H7 (cell line): ENCODE measurements at regions not wholly inside any gene's neighbourhood (a gene's known extent, or its start where the extent isn't known, plus 50 kb on each side); places are given as distances from the start of the nearest gene placed in this dataset.
A peak's percentile ranks its signal among the peaks of the same experiment; 100 is the strongest.
"Not testable (repeated sequence)": the region's sequence is repeated elsewhere in the genome, so short reads cannot be mapped to it uniquely, and the experiment has no call there.

ENCODE experiments used
- DNase-seq: peaks from one replicate; pipeline ENCODE4 v3.0.0; 2012
- H3K27me3 ChIP-seq: 2 replicates; pipeline ENCODE4 v1.6.0; 2011; ENCODE audit warnings: mild to moderate bottlenecking, low read length; ENCODE audit not compliant: control insufficient read depth, insufficient read depth
- H3K36me3 ChIP-seq: replicated peaks from 2 replicates; pipeline ENCODE4 v1.5.1; 2011; ENCODE audit warnings: low read length; ENCODE audit not compliant: control insufficient read depth, insufficient read depth
- H3K4me3 ChIP-seq: 2 replicates; pipeline ENCODE4 v1.5.1; 2011; ENCODE audit warnings: low read depth, mild to moderate bottlenecking, control low read depth, low read length, moderate library complexity; ENCODE audit not compliant: insufficient read depth

- H3K36me3 ChIP-seq = no peaks in the 10 kb centered on the region
- H3K27me3 ChIP-seq = no peaks in the 10 kb centered on the region; the same call in 1 of the 2 replicates
- peak; percentile 61 for DNase-seq
- H3K4me3 ChIP-seq = no peak overlapping the region
Measured at GRCh38 chr15:66630801-66631351, 65.1 kb upstream of the LCTL start.

GRCh38 chr15:66631616-66632263, 65.9 kb upstream of the LCTL start:
- DNase-seq = peak; percentile 47
- Histone ChIP-seq H3K4me3 (no peak overlapping the region), H3K27me3 (no peaks in the 10 kb centered on the region), H3K36me3 (no peaks in the 10 kb centered on the region)

GRCh38 chr15:66633041-66633937, 67.5 kb upstream of the LCTL start:
- DNase-seq = peak; percentile 61
- Histone ChIP-seq H3K27me3 (no peaks in the 10 kb centered on the region), H3K36me3 (no peaks in the 10 kb centered on the region), H3K4me3 (no peak overlapping the region)

- H3K36me3 ChIP-seq = no peaks in the 10 kb centered on the region
- no peak for DNase-seq
- H3K4me3 ChIP-seq = no peak overlapping the region
- H3K27me3 ChIP-seq = no peaks in the 10 kb centered on the region
Measured at GRCh38 chr15:66633938-66634250, 68.1 kb upstream of the LCTL start.

- DNase-seq = peak; percentile 69
- H3K4me3 ChIP-seq = no peak overlapping the region
- no peaks in the 10 kb centered on the region for H3K27me3 ChIP-seq
- H3K36me3 ChIP-seq = no peaks in the 10 kb centered on the region
Measured at GRCh38 chr15:66634540-66634939, 67.5 kb upstream of the SMAD6 start.

- H3K27me3 ChIP-seq = no peaks in the 10 kb centered on the region
- no peak for DNase-seq
- H3K36me3 ChIP-seq = no peaks in the 10 kb centered on the region
- H3K4me3 ChIP-seq = no peak overlapping the region
Measured at GRCh38 chr15:66635006-66635405, 67.0 kb upstream of the SMAD6 start.

GRCh38 chr15:66635817-66636216, 66.2 kb upstream of the SMAD6 start:
- no peak overlapping the region for H3K4me3 ChIP-seq
- DNase-seq = no peak
- H3K27me3 ChIP-seq = no peaks in the 10 kb centered on the region
- H3K36me3 ChIP-seq = no peaks in the 10 kb centered on the region

- H3K36me3 ChIP-seq, DNase-seq, H3K27me3 ChIP-seq, H3K4me3 ChIP-seq: not testable (repeated sequence)
Measured at GRCh38 chr15:66637044-66637443, 65.0 kb upstream of the SMAD6 start.

- no peak for DNase-seq
- H3K27me3 ChIP-seq = no peaks in the 10 kb centered on the region
- H3K4me3 ChIP-seq = no peak overlapping the region
- H3K36me3 ChIP-seq = no peaks in the 10 kb centered on the region
Measured at GRCh38 chr15:66638377-66638776, 63.7 kb upstream of the SMAD6 start.

- no peaks in the 10 kb centered on the region for H3K27me3 ChIP-seq
- no peaks in the 10 kb centered on the region for H3K36me3 ChIP-seq
- H3K4me3 ChIP-seq = no peak overlapping the region
- DNase-seq = no peak
Measured at GRCh38 chr15:66641485-66642315, 60.3 kb upstream of the SMAD6 start.

- DNase-seq = no peak
- no peak overlapping the region for H3K4me3 ChIP-seq
- no peaks in the 10 kb centered on the region for H3K27me3 ChIP-seq
- H3K36me3 ChIP-seq = no peaks in the 10 kb centered on the region
Measured at GRCh38 chr15:66642514-66642913, 59.5 kb upstream of the SMAD6 start.

GRCh38 chr15:66643033-66643432, 59.0 kb upstream of the SMAD6 start:
- Histone ChIP-seq H3K27me3 (no peaks in the 10 kb centered on the region), H3K36me3 (no peaks in the 10 kb centered on the region), H3K4me3 (no peak overlapping the region)
- no peak for DNase-seq

- H3K36me3 ChIP-seq = no peaks in the 10 kb centered on the region
- DNase-seq = no peak
- no peaks in the 10 kb centered on the region for H3K27me3 ChIP-seq
- H3K4me3 ChIP-seq = no peak overlapping the region
Measured at GRCh38 chr15:66644000-66644787, 57.8 kb upstream of the SMAD6 start.

- Histone ChIP-seq H3K36me3 (no peaks in the 10 kb centered on the region), H3K27me3 (no peaks in the 10 kb centered on the region), H3K4me3 (no peak overlapping the region)
- DNase-seq = no peak
Measured at GRCh38 chr15:66644869-66645268, 57.2 kb upstream of the SMAD6 start.
